CD4-positive, alpha-beta T cell treated with Interleukin-1 beta for 1 hour (primary cell): ENCODE measurements at regions not wholly inside any gene's neighbourhood (a gene's known extent, or its start where the extent isn't known, plus 50 kb on each side); places are given as distances from the start of the nearest gene placed in this dataset.

Experiments
- DNase-seq, 2 donors: peaks; one replicate each; pipeline ENCODE4 v3.0.0-alpha.2; 2020 to 2022

DNA sequence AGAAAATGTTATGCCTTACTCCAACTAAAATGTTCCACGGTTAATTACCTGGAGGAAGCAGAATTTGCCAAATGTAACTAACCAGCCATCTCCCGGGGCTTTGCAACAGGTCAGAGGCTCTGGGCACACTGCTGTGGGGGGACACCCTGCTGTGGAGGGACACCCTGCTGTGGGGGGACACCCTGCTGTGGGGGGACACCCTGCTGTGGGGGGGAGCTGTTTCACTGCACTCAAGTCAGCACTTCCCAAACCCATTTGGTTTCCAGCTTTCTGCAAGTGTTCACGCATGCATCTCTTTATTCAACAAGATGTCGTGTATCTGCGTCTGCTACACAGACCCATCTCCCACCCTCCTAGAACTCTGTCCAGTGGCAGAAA, 239.5 kb downstream of the C16orf95 start:
- DNase-seq: no peak

GRCh38 chr16:87080571-87081167, 236.5 kb downstream of the C16orf95 start:
- no peak for DNase-seq

- no peak for DNase-seq
Observed at GRCh38 chr16:87085441-87085840, 231.8 kb downstream of the C16orf95 start.

DNA sequence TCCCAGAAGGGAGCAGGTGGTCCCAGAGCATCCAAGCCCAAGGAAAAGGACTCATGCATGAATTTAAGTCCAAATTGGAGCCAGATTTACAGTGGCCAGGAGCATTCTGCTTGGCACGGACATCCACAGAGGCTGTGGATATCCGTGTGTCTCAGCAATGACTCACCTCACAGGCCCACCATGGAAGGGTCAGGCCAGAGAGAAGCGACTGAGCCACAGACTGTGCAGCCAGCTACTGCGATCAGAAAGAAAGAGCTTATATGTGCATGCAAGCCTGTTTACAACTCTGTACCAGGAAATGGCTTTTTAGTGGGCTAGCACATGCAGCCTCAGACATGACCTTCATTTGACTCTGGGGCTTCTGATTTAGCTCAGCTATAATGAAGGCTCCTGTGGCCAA, 231.0 kb downstream of the C16orf95 start:
- no peak for DNase-seq

DNA sequence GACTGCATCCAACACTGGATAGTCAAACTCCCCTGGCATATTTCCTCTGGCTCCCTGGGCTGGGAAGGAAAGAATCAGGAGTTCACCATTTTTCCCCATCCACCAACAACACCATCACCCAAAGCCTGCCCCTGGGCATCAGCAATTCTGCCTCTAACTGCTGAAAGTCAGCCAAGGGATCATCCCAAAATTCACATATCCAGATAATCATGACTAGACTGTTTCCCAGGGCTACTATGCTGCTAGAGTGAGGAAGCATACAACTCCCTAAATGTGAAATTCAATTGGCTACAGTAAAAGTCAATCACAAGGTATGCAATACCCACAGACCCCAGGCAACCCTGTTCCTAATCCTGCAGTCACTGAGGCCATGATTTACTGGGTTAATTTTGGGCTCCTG, 230.6 kb downstream of the C16orf95 start:
- no peak for DNase-seq

GRCh38 chr16:87092958-87093357, 224.2 kb downstream of the C16orf95 start:
- DNase-seq: no peak

- DNase-seq: no peak
Observed at GRCh38 chr16:87093804-87094555, 223.2 kb downstream of the C16orf95 start.

GRCh38 chr16:87094556-87094865, 222.7 kb downstream of the C16orf95 start:
- no peak for DNase-seq

DNA sequence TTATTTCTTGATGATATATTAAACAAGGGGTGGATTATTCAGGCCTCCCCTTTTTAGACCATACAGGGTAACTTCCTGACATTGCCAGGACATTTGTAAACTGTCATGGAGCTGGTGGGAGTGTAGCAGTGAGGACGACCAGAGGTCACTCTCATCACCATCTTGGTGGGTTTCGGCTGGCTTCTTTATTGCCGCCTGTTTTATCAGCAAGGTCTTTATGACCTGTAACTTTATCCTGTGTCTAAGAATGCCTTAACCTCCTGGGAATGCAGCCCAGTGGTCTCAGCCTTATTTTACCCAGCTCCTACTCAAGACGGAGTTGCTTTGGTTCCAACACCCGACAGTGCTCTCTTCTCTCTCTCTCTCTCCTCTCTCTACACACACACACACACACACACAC, 221.9 kb downstream of the C16orf95 start:
- DNase-seq: no peak

- no peak for DNase-seq
Observed at GRCh38 chr16:87096746-87097333, 220.4 kb downstream of the C16orf95 start.

DNA sequence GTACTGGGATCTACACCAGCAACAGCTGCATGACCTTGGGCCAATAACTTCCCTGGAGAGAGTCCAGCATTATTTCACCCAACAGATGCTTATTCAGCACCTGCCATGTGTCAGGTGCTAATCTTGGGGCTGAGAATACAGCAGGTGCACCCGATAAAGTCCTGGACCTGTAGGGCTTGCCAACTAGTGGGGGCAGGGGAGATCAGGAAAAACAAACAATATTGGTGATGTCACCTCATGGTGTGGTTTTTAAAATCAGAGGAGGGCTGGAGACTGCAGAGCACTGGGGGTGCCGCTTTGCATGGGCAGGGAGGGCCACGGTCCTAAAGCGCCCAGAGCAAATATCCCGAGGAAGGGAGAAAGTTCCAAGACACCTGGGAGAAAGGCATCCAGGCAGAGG, 218.8 kb downstream of the C16orf95 start:
- DNase-seq: no peak

GRCh38 chr16:87098976-87099720, 218.0 kb downstream of the C16orf95 start:
- no peak for DNase-seq

- no peak for DNase-seq
Observed at GRCh38 chr16:87100306-87101058, 216.7 kb downstream of the C16orf95 start.

DNA sequence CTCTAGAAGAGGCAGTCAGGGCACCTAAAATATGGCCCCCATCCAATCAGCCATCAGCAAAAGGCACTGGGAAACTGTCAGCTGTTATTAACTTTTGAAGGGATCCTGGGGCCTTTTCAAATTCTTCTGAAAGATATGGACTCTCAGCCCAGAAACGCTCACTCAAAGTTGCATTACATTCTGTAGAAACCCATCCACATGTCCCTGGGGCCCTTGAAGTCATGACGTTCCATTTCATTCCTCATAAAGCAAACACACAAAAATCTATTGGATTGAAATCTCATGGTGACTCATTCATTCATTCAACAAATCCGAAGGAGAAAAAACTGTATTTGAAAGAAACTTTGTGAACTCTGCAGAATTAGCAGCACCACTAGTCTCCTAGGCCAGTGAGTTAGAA, 215.3 kb downstream of the C16orf95 start:
- no peak for DNase-seq

GRCh38 chr16:87107201-87107600, 210.0 kb downstream of the C16orf95 start:
- DNase-seq: no peak

DNA sequence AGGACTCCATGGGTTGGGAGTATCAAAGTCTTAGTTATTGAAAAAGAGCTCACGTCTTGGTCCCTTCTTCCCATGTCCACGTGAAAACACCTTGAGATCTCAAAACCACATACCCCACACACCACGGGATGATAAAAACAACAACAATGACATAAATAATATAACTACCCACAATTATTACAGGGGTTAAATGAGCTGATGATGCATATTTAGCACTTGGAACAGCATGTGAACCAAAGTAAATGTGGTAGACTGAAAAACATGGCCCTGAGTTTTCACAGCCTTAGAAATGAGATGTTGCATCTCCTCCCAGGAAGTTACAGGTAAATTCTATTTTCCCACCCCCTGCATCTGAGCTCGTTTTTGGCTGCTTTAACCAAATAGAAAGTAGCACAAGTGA, 208.9 kb downstream of the C16orf95 start:
- no peak for DNase-seq

DNA sequence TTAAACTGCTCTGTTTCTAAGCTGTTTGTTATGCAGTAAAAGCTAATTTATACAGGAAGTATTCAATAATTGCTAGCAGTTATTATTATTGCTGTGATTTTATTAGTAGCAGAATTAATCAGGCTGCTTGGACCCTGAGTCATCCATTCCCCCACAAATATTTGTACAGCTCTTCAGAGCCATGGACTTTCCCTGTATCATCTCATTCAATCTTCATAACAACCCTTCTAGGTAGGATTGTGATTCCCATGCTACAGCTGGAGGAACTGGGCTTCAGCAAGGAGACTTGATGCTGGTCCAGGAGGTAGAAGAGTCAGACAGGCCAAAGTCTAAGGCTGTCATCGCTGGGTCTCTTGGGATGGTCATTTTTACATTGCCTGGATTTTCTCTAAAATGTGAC, 208.3 kb downstream of the C16orf95 start:
- DNase-seq: no peak

GRCh38 chr16:87114832-87115231, 202.4 kb downstream of the C16orf95 start:
- DNase-seq: no peak

DNA sequence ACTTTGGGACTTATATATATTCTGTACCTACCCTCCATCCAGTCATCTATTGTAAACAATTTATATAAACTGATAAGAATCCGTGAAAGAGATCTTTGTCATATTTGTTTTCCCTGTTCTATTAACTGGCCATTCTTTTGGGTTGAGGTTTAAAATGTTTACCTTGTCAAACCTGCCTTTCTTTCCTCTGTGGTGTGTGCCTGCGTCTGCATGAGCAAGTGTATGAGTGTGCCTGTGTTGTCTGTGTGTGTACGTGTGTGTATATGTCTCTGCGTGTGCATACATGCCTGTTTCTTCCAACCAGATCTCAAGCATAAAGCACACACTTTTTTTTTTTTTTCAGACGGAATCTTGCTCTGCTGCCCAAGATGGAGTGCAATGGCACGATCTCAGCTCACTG, 201.5 kb downstream of the C16orf95 start:
- no peak for DNase-seq

DNA sequence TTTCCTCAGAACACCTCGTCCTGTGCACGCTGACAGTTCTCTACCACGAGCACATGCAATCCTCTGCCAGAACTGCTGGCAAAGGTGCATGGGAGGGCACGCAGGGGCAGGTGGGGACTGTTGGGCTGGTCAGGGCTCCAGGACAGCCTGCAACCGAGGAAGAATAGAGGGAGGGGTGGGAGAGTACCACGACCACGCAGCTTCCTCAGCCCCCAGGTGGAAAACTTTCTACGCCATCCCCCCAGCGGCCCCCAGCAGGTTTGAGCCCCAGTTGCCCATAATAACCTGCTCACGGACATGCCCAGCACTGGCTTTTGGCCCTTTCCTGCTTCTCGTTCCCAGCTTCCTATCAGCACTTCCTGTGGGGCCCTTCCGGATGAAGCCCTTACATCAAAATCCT, 199.3 kb downstream of the C16orf95 start:
- no peak for DNase-seq

DNA sequence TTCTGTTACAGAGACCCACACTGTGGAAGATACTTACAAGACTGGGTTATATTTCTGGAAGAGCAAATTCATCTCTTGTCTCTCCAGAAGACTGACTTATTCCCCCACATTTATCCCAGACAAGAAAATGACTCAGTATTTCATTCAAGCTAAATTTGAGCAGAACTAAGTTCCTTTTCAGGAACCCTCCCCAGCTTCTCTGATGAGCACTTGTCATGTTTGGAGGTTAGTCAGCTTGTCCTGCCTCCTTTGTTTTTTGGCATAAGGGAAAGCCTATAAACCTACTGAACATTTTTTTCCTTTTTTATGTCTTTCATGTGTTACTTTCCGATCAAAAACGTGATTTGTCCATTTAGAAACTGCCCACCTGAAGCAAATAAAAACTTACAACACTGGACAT, 198.0 kb downstream of the C16orf95 start:
- no peak for DNase-seq

DNA sequence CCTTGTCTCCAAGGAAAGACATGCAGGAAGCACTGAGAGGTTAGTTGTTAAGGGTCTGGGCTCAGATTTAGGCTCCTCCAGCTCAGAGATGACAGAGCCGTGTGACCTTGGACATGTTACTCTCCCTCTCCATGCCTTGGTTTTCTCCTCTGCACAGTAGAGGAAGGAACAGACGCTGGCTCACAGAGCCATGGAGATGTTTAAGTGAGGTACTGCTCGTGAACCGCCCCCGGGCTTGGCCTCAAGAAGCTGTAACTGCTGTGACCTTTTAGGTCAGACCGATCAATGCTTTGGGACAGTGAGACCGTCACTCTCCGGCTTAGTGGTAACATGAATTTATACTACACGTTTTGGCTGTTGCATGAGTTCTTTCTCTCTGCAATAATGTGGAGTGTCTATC, 197.4 kb downstream of the C16orf95 start:
- DNase-seq: no peak

GRCh38 chr16:87121816-87122215, 195.4 kb downstream of the C16orf95 start:
- no peak for DNase-seq
